MM.1S (cell line): ENCODE measurements at regions not wholly inside any gene's neighbourhood (a gene's known extent, or its start where the extent isn't known, plus 50 kb on each side); places are given as distances from the start of the nearest gene placed in this dataset.

Source experiments
- CTCF ChIP-seq: fragments of 300-600 bp; sonication (generic); IDR thresholded peaks from 2 replicates; pipeline ENCODE4 v1.5.1; 2016; ENCODE audit warnings: antibody characterized with exemption, low read length, mixed read lengths
- EZH2phosphoT487 ChIP-seq: fragments of 300-600 bp; sonication (generic); IDR thresholded peaks from 2 replicates; pipeline ENCODE4 v1.6.1; 2018; ENCODE audit warnings: antibody characterized with exemption, low read length

GRCh38 chr1:234780531-234781162 lies 170.7 kb upstream of the IRF2BP2 start:
- TF ChIP-seq CTCF (no peak), EZH2phosphoT487 (no peak)
